NCI-H2171 (cell line): ENCODE measurements at regions not wholly inside any gene's neighbourhood (a gene's known extent, or its start where the extent isn't known, plus 50 kb on each side); places are given as distances from the start of the nearest gene placed in this dataset.

Experiments used
- DNase-seq: peaks from one replicate; lab custom pipeline; 2025; lab: John Stamatoyannopoulos, UW

- no peak for DNase-seq
Measured at GRCh38 chr3:77868725-77869124, 828.8 kb downstream of the ROBO2 start.

GRCh38 chr3:77869423-77869822 lies 829.5 kb downstream of the ROBO2 start:
- no peak for DNase-seq

DNA sequence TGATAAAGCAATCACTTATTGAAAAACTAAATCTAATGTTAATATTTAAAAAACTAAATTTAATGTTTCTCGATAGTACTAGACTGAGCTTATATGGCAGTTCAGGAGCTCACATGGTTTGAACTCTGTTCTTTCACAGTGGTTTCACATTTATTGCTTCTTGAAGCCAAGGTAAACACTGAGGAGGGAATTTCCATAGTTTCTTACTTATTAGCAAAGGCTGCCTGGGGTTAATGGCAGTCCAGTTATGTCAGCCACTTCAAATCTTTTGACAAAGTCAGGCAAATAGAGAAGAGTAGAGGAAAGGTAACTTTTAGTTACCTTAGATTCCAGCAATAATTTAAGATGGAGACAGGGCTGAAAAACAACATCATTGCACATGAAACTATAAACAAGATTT lies 831.5 kb downstream of the ROBO2 start:
- DNase-seq, result no peak

- no peak for DNase-seq
Measured at GRCh38 chr3:77873598-77873997, 833.7 kb downstream of the ROBO2 start.

GRCh38 chr3:77885381-77885780 lies 845.5 kb downstream of the ROBO2 start:
- no peak for DNase-seq

DNA sequence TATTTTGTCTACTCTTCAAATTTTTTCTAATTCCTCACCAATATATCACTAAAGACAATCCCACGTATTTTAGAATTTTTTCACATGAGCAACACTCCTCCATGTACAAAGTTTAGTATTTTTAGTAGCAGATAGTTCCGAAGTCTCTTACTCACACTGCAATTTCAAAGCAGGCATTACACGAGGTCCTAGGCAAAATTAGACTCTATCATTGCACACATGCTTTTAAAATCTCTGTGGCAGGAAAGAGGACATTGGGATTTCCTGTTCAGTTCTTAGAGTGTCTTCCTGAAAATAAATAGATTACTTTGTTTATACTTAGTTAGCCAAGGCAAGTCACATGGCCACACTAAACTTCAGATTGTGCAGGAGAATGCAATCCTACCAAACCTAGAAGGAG lies 847.7 kb downstream of the ROBO2 start:
- DNase-seq, result no peak

DNA sequence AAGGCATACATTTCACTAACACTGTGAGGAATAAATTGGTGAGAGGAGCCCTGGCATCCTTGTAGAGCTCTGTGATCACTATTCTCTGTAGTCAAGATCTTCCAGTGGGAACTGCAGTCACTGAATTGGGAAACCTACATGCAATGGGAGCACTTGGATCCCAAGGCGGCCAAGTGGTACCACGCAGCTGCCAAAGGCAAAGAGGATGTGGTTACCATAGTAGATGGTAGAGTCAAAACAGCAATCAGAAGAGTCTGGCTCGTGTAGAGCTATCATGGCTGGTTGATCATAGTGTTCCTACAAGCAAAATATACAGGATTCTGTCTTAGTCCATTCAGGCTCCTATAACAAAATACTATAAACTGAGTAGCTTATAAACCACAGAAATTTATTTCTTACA lies 849.7 kb downstream of the ROBO2 start:
- DNase-seq, result no peak

GRCh38 chr3:77898621-77899020 lies 858.7 kb downstream of the ROBO2 start:
- DNase-seq, result no peak

DNA sequence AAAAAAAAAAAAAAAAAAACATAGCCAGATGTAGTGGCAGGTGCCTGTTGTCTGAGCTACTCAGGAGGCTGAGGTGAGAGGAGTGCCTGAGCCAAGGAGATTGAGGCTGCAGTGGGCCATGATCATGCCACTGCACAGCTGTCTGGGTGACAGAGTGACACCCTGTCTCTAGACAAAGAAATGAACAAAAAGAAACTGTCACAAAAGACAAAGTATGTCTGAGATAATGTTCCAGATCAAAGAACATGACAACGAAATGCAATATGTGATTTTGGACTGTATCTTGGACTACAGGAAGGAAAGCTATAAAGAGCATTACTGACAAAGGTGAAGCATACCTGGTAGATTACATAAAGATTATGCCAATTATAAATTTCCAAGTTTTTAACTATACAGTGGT lies 862.8 kb downstream of the ROBO2 start:
- DNase-seq, result peak; percentile 11

- DNase-seq, result no peak
Measured at GRCh38 chr3:77906102-77906709, 866.3 kb downstream of the ROBO2 start.

GRCh38 chr3:77913524-77914174 lies 873.8 kb downstream of the ROBO2 start:
- DNase-seq, result no peak

DNA sequence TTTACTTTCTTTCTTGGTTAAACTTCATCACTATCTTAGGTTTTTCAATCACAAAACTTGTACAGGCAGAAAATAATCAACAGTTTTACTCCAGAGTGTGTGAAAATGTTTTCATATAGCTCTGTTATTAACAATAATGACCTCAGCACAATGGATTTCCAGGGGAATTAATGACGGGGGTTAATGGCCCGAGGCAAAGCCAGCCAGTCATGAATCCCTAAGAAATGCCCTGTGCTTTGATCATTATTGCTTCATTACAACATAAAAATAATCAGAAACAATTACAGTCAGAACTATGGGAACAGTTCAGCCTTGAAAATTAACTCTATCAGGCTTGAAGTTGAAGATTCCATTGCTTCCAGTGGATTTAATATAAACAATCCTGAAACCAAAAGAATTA lies 875.4 kb downstream of the ROBO2 start:
- no peak for DNase-seq

GRCh38 chr3:77917225-77917624 lies 877.3 kb downstream of the ROBO2 start:
- DNase-seq, result no peak

DNA sequence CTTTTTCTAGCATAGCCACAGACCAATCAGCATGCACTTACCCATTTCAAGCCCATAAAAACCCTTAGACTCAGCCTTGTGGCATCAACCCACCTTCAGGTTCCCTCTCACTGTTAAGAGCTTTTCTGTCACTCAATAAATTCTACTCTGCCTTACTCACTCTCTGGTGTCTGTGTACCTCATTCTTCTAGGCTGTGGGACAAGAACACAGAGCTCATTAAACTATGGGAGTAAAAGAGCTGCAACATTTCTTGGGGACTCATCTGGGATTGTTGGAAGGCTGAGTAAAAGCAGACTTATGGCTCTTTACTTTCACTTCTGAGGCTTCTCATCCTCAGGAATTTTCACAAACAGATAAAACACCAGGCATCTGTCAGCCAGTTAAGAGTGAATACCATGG lies 879.3 kb downstream of the ROBO2 start:
- DNase-seq, result no peak

DNA sequence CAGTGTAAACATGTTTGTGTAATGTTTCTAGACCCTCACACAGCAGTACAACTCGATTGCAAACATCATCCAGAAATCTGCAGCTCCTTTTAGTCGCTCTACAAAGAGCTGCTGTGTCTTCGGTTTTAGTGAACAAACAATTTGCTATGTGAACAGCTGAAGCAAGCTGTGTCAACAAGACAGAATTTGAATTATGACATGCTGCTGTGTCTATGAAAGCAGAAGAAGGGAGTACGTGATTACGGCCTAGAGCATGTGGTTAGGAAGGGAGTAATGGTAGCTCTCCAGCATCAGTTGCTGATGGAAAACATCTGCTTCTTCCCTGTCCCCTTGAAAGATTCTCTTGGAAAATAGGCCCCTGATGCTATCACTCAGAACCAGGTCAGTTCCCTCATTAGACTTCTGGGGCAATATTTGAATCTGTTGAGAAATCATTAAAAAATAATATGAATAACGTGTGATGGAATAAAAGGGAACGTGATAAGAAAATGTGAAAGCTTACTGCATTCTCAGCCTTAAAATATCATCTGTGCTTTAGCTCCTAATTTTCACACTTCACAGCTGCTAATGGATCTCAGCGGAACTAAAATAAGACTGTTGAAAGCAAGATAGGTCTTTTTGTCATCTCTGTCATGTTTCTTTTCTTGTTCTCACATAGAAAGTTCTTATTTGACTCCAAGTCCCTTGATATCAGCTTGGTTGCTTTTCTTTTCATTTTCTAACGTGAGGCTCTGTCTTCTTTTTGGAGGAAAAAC lies 891.5 kb downstream of the ROBO2 start:
- DNase-seq, result no peak

DNA sequence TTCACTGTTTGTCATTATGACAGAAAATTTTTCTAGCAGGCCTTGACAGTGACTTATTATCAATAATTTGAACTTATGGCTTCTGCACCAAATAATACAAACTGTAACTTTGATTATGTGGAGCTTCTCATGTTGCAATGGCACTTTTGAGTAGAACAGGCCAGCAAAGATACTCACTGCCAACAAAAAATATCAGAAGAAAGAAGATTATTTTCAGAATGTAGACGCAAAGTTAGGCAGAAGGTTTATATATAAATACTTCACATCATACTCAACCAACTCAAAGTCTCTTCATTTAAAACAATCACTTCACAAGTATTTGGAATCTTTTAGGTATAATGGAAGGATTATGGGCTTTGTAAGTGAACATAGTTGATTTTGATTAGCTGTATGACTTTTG lies 893.0 kb downstream of the ROBO2 start:
- DNase-seq, result no peak

DNA sequence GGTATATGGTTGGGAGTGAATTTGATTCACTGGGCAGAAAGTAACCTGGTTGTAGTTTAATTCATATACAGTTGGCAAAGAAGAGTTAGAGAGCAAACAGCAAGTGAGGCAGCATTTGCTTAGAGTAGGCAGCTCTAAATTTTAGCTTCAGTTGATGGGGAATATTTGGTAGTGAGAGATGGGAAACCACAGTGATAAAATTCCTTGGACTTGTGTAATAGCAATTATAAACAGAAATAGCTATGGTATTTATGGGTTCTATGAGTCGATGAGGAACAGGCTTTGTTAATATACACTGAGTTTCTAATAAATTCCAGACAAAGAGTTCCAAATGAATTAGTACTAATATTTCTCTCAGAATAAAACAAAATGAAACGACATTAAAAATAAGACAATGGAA lies 894.0 kb downstream of the ROBO2 start:
- DNase-seq, result no peak

GRCh38 chr3:77935418-77935817 lies 895.5 kb downstream of the ROBO2 start:
- no peak for DNase-seq

DNA sequence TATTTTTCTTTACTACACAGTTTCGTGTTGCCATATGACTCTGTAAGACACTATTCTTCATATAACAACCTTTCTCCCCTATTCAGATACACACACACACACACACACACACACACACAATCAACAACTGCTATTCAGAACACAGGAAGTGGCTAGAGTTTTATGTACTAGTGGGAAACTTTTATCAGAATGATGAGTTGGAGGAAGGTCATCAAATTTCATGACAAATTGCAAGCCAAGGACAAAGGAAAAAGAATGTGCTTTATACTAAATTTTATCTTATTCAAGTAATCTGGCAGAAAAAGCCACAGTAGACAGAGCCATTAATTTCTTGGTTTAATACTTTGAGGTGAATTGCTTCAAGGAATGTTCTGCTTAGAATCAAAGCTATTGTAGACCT lies 899.8 kb downstream of the ROBO2 start:
- DNase-seq, result no peak

DNA sequence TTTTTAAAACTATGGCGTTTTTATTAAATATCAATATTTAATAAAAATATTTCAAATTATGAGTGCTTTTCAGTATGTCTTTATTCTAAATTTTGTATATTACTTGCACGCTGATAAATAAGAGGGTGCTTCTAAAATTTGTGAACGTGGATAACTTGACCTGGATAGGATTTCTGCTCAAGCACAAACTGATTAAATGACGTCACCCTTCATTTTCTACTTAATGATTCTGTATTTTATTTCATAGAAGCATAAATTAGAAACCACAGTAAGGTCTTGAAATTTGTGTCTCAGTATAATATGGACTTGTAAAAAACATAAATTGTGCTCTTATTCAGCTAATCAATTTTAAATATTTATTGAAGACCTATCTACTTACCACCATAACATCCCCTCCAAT lies 903.7 kb downstream of the ROBO2 start:
- DNase-seq, result no peak

DNA sequence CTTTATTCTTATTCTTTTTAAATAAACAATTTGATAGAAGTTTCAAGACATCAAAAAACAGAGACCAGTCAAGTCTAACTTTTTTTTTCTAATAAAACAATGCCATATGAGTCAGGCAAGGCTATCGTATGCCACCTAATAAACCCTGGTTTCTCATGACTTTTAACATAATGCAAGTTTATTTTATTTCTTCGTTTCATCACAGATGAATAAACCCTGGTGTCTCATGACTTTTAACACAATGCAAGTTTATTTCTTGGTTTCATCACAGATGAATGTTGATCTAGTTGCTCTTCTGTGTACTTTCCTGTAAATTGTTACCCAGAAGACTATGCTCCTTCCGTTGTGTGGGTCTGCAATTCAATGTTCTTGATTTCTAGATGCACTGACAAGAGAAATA lies 905.4 kb downstream of the ROBO2 start:
- no peak for DNase-seq

DNA sequence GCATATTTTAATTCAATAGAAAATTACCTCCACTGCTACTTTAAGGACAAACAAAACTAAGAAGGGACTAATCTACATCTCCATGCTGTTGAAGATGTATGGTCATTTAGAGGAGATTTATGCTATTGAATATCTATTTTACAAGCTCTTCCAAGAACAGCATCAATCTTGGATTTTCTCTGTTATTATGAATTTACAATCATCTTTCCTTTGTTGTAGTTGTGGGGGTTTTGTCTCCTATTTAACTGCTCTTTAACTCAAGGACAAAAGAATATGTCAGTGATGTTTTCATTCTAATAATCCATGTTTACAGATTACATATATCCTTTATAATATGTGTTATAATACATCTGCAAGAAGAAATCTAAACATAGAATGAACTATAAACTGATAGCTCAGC lies 907.8 kb downstream of the ROBO2 start:
- no peak for DNase-seq

DNA sequence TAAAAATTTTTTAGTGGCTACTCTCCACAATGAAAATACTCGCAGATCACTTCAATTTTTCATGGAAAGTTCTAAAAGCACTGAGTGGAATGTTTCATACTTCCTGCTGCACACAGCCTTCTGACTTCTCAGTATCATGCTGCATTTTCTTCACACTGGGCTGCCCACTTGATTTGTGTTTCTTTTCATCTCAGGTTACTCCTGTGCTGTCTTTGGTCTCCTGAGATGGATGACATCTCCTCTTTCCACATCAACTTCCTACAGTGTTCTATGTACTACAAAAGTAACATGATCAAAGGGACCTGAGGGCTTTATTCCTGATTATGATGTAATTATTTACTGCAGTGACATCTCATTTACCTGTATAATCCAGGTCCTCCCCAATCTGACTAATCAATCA lies 927.7 kb downstream of the ROBO2 start:
- DNase-seq, result no peak

GRCh38 chr3:77976079-77976478 lies 936.2 kb downstream of the ROBO2 start:
- DNase-seq, result no peak
